OCI-LY7 (cell line): ENCODE measurements at regions not wholly inside any gene's neighbourhood (a gene's known extent, or its start where the extent isn't known, plus 50 kb on each side); places are given as distances from the start of the nearest gene placed in this dataset. TPM values are rescaled to one million over a fixed set of nuclear protein-coding genes. Genes with fewer than 3 reads are reported as not detected.

Source experiments
- BruUV-seq: library from RNA; stranded (reverse); fragments of 400-500 nt; replicated peaks from 2 replicates; lab custom pipeline; 2021; lab: Mats Ljungman, UMichigan
- CTCF ChIA-PET: fragments of 300-600 bp; sonication (Branson Sonifier 250); formaldehyde crosslinking; loops from one replicate; lab custom pipeline; 2022; ENCODE audit warnings: antibody characterized with exemption; ENCODE audit not compliant: unreplicated experiment; lab: Charles Lee
- POLR2A ChIA-PET: fragments of 300-600 bp; sonication (Branson Sonifier 250); formaldehyde crosslinking; loops from one replicate; lab custom pipeline; 2022; ENCODE audit warnings: antibody characterized with exemption; lab: Charles Lee
- DNase-seq: peaks from one replicate; pipeline ENCODE4 v3.0.0-alpha.2; 2015; ENCODE audit warnings: low spot score
- H2AFZ ChIP-seq: fragments of 200-600 bp; sonication (generic), shearing (Covaris generic); 2 replicates; pipeline ENCODE4 v1.6.1; 2014; ENCODE audit warnings: mild to moderate bottlenecking, antibody characterized with exemption, low read length, moderate library complexity
- H3K27ac ChIP-seq: fragments of 200-600 bp; sonication (generic); 2 replicates; pipeline ENCODE4 v1.5.1; 2014; ENCODE audit warnings: mixed run types, low read depth, mild to moderate bottlenecking, moderate library complexity, low read length, inconsistent platforms; ENCODE audit not compliant: poor library complexity, severe bottlenecking
- H3K36me3 ChIP-seq: fragments of 200-600 bp; sonication (generic); 2 replicates; pipeline ENCODE4 v1.6.1; 2014; ENCODE audit warnings: mild to moderate bottlenecking, antibody characterized with exemption, low read length, moderate library complexity, mixed read lengths; ENCODE audit not compliant: insufficient read depth
- H3K4me1 ChIP-seq: fragments of 200-600 bp; sonication (generic); 2 replicates; pipeline ENCODE4 v1.5.1; 2014; ENCODE audit warnings: mild to moderate bottlenecking, low read length; ENCODE audit not compliant: insufficient read depth, poor library complexity, severe bottlenecking
- H3K4me2 ChIP-seq: fragments of 200-600 bp; sonication (generic); 2 replicates; pipeline ENCODE4 v1.6.1; 2014; ENCODE audit warnings: mild to moderate bottlenecking, low read length
- H3K4me3 ChIP-seq: fragments of 200-600 bp; sonication (generic); 2 replicates; pipeline ENCODE4 v1.5.1; 2014; ENCODE audit warnings: mild to moderate bottlenecking, low read depth, low read length; ENCODE audit not compliant: poor library complexity, severe bottlenecking
- H3K79me2 ChIP-seq: fragments of 200-600 bp; sonication (generic); 2 replicates; pipeline ENCODE4 v1.6.1; 2016; ENCODE audit warnings: low read depth, mild to moderate bottlenecking, low read length, moderate library complexity, mixed read lengths; ENCODE audit not compliant: insufficient read depth
- H3K9me2 ChIP-seq: fragments of 200-600 bp; sonication (generic); 2 replicates; pipeline ENCODE4 v1.6.1; 2016; ENCODE audit warnings: mild to moderate bottlenecking, low read length, mixed read lengths; ENCODE audit not compliant: insufficient read depth
- H3K9me3 ChIP-seq: fragments of 200-600 bp; sonication (generic); 2 replicates; pipeline ENCODE4 v1.6.1; 2014; ENCODE audit warnings: mild to moderate bottlenecking, mixed run types, low read length, mixed read lengths
- H4K20me1 ChIP-seq: fragments of 200-600 bp; sonication (generic); 2 replicates; pipeline ENCODE4 v1.6.1; 2014; ENCODE audit warnings: mild to moderate bottlenecking, antibody characterized with exemption, low read length, moderate library complexity, mixed read lengths; ENCODE audit not compliant: insufficient read depth
- EZH2phosphoT487 ChIP-seq: fragments of 200-600 bp; sonication (generic); IDR thresholded peaks from 2 replicates; pipeline ENCODE4 v1.6.1; 2018; ENCODE audit warnings: low read depth, borderline replicate concordance, mild to moderate bottlenecking, mixed run types, antibody characterized with exemption, low read length, moderate library complexity, mixed read lengths
- intact Hi-C: fragments of 100-400 bp; cut with micrococcal nuclease; formaldehyde crosslinking; loops from one replicate; pipeline ENCODE4 v1.10.0; 2022; ENCODE audit not compliant: unreplicated experiment
- microRNA-seq: library from miRNA; unstranded; fragments of <30 nt; microRNA quantifications from one replicate; pipeline ENCODE4 v1.2.0, GENCODE V29; 2022; ENCODE audit warnings: borderline replicate concordance
- small RNA-seq: library from RNA; depleted of rRNA; stranded (forward); fragments of <200 nt; gene quantifications from one replicate; pipeline ENCODE3, GENCODE V24; 2014
- TF ChIP-seq, protein P1 (sequence below): fragments of 200-600 bp; sonication (generic); conservative IDR thresholded peaks from 2 replicates; pipeline ENCODE4 v1.5.1; 2014; ENCODE audit warnings: mild to moderate bottlenecking, antibody characterized with exemption, low read length, moderate library complexity, mixed read lengths

DNA sequence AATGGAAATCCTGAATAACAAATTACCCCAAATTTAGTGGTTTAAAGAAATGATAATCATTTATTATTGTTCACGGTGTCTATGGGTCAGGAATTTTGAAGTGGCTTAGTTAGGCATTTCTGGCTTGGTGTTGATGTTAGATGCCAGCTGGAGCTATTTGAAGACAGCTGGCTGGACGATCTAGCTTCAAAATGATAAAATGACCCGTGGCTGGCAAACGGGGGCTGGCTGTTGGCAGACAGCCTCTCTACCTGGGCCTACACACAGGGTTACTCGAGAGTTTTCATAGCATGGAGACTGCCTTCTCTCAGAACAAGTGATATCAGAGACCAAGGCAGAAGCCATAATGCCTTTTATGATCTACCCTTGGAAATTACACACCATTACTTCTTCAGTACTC lies 285.2 kb downstream of the METTL15 start:
- H3K79me2 ChIP-seq: no peaks in the 10 kb centered on the region
- no peak for TF ChIP-seq EZH2phosphoT487
- TF ChIP-seq, protein P1, sequence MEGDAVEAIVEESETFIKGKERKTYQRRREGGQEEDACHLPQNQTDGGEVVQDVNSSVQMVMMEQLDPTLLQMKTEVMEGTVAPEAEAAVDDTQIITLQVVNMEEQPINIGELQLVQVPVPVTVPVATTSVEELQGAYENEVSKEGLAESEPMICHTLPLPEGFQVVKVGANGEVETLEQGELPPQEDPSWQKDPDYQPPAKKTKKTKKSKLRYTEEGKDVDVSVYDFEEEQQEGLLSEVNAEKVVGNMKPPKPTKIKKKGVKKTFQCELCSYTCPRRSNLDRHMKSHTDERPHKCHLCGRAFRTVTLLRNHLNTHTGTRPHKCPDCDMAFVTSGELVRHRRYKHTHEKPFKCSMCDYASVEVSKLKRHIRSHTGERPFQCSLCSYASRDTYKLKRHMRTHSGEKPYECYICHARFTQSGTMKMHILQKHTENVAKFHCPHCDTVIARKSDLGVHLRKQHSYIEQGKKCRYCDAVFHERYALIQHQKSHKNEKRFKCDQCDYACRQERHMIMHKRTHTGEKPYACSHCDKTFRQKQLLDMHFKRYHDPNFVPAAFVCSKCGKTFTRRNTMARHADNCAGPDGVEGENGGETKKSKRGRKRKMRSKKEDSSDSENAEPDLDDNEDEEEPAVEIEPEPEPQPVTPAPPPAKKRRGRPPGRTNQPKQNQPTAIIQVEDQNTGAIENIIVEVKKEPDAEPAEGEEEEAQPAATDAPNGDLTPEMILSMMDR: no peak
- intact Hi-C loops: no loop called here
- no peak overlapping the region for H2AFZ ChIP-seq
- no peak overlapping the region for H3K4me3 ChIP-seq
- H3K9me2 ChIP-seq: no peaks in the 10 kb centered on the region
- BruUV-seq: no TSS peak
- DNase-seq: no peak
- no peaks in the 10 kb centered on the region for H3K4me1 ChIP-seq
- no peaks in the 10 kb centered on the region for H3K9me3 ChIP-seq
- no peak overlapping the region for H3K4me2 ChIP-seq
- no peaks in the 10 kb centered on the region for H3K36me3 ChIP-seq
- H3K27ac ChIP-seq: no peak overlapping the region
- POLR2A ChIA-PET: interaction anchor here (0.6 kb wide), 1 partner anchor 543 kb away, joined by 3 read pairs; no protein-coding TSS in a partner anchor
- CTCF ChIA-PET: no interaction called here
- H4K20me1 ChIP-seq: no peaks in the 10 kb centered on the region

DNA sequence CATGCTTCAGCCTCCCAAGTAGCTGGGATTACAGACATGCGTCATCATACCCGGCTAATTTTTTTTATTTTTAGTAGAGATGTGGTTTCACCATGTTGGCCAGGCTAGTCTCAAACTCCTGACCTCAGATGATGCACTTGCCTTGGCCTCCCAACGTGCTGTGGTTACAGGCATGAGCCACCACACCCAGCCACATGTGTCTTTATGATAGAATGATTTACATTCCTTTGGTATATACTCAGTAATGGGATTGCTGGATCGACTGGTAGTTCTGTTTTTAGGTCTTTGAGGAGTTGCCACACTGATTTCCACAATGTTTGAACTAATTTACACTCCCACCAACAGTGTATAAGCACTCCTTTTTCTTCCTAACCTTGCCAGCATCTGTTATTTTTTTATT lies 276.2 kb downstream of the METTL15 start:
- H3K79me2 ChIP-seq: no peaks in the 10 kb centered on the region
- no peak overlapping the region for H2AFZ ChIP-seq
- no peaks in the 10 kb centered on the region for H4K20me1 ChIP-seq
- DNase-seq: no peak
- no peak overlapping the region for H3K4me2 ChIP-seq
- intact Hi-C loops: no loop called here
- ChIA-PET POLR2A (no interaction called here), CTCF (no interaction called here)
- no peak overlapping the region for H3K4me3 ChIP-seq
- H3K9me3 ChIP-seq: 0 out of 2 replicates have a peak, but pooled peaks cover 4% of the 10 kb centered on the region
- no peaks in the 10 kb centered on the region for H3K4me1 ChIP-seq
- no TSS peak for BruUV-seq
- TF ChIP-seq EZH2phosphoT487: no peak
- TF ChIP-seq, protein P1: no peak
- no peaks in the 10 kb centered on the region for H3K9me2 ChIP-seq
- H3K36me3 ChIP-seq: no peaks in the 10 kb centered on the region
- no peak overlapping the region for H3K27ac ChIP-seq

DNA sequence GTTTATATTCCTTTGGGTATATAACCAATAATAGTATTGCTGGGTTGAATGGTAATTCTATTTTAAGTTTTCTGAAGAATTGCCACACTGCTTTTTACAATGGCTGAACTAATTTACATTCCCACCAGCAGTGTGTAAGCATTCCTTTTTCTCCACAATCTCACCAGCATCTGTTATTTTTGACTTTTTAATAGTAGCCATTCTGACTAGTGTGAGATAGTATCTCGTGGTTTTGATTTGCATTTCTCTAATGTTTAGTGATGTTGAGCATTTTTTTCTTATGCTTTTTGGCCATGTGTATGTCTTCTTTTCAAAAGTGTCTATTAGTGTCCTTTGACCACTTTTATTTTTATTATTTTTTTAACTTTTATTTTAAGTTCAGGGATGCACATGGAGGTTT lies 275.3 kb downstream of the METTL15 start:
- no peaks in the 10 kb centered on the region for H3K4me1 ChIP-seq
- no peaks in the 10 kb centered on the region for H3K36me3 ChIP-seq
- ChIA-PET CTCF (no interaction called here), POLR2A (interaction anchor here (0.6 to 0.7 kb wide), 2 partner anchors 425 to 659 kb away, joined by 3 read pairs; no protein-coding TSS in a partner anchor)
- H3K4me2 ChIP-seq: no peak overlapping the region
- no peak for TF ChIP-seq EZH2phosphoT487
- TF ChIP-seq, protein P1: no peak
- no peak overlapping the region for H3K27ac ChIP-seq
- no peaks in the 10 kb centered on the region for H3K9me2 ChIP-seq
- no peak for DNase-seq
- no TSS peak for BruUV-seq
- H2AFZ ChIP-seq: no peak overlapping the region
- no peak overlapping the region for H3K4me3 ChIP-seq
- H3K9me3 ChIP-seq: 0 out of 2 replicates have a peak, but pooled peaks cover 4% of the 10 kb centered on the region
- no peaks in the 10 kb centered on the region for H3K79me2 ChIP-seq
- H4K20me1 ChIP-seq: no peaks in the 10 kb centered on the region
- intact Hi-C loops: no loop called here

Small RNAs in the stretch of these regions (microRNA-seq; reads per million reads assigned to microRNA genes)
- not detected for gene MIR8068

Small RNAs in the stretch of these regions (small RNA-seq; reads per million reads assigned to genes)
- gene MIR8068: not detected
- gene RN7SL240P: not detected
